Ovary (tissue), 7 donors: ENCODE measurements at regions not wholly inside any gene's neighbourhood (a gene's known extent, or its start where the extent isn't known, plus 50 kb on each side); places are given as distances from the start of the nearest gene placed in this dataset.
"Not testable (repeated sequence)": the region's sequence is repeated elsewhere in the genome, so short reads cannot be mapped to it uniquely, and the experiment has no call there.

ENCODE experiments used
- DNase-seq, 5 donors: peaks; one replicate each; pipeline ENCODE4 v3.0.0-alpha.2; 2019 to 2020
- H3K27ac ChIP-seq, 2 donors: fragments of 200-600 bp; one replicate each; pipeline versions ENCODE4 v1.5.1 to v1.8.0; 2019 to 2022
- H3K27me3 ChIP-seq: fragments of 200-600 bp; one replicate; pipeline ENCODE4 v1.8.0; 2022
- H3K36me3 ChIP-seq: fragments of 200-600 bp; sonication (generic); one replicate; pipeline ENCODE4 v1.5.1; 2019
- H3K4me1 ChIP-seq: one replicate; pipeline ENCODE4 v1.8.1; 2013; ENCODE audit warnings: mild to moderate bottlenecking, moderate library complexity; ENCODE audit not compliant: insufficient read depth
- H3K4me3 ChIP-seq: fragments of 200-600 bp; sonication (generic); one replicate; pipeline ENCODE4 v1.5.1; 2017
- H3K9me3 ChIP-seq, 2 donors: fragments of 200-600 bp in 1 of 2; sonication (generic) in 1 of 2; one replicate each; pipeline versions ENCODE4 v1.5.1 to v1.8.1; 2013 to 2019; ENCODE audit warnings: mild to moderate bottlenecking in 1 of 2, moderate library complexity in 1 of 2
- EP300 ChIP-seq: sonication (generic); formaldehyde crosslinking; IDR thresholded peaks from one replicate; pipeline ENCODE4 v1.6.1; 2017; ENCODE audit warnings: antibody characterized with exemption
- POLR2A ChIP-seq: fragments of 450-650 bp; IDR thresholded peaks from one replicate; pipeline ENCODE4 v1.6.1; 2017; ENCODE audit warnings: antibody characterized with exemption, mild to moderate bottlenecking, moderate library complexity
- WGBS, 3 donors: extraction: QIAGEN DNeasy Blood & Tissue Kit in 1 of 3; methylation state at CpG; one replicate each; pipeline versions ENCODE4 v1.1.5 to v1.1.7; 2013 to 2017; 5-methylcytosine and 5-hydroxymethylcytosine counted together
- intact Hi-C, 4 donors: fragments of 100-400 bp; cut with DNase I; formaldehyde crosslinking; loops; one replicate each; pipeline versions ENCODE4 v1.11.0 to v1.15.1; 2022 to 2023
- TF ChIP-seq, protein P1 (sequence below), 3 donors: fragments of 450-650 bp in 2 of 3; fragments of 200-600 bp in 1 of 3; IDR thresholded peaks; one replicate each; pipeline versions ENCODE4 v1.5.1 to v1.8.0; 2016 to 2022; ENCODE audit warnings: antibody characterized with exemption in 3 of 3, mild to moderate bottlenecking in 1 of 3
- donor health status: DM: no; HTN: no; CAD: no; lungs with moderate emphysema.
- donor health status: DM: no; HTN: no; CAD: no.
- donor health status: Bipolar disorder and iron deficiency.
- donor health status: DM: no; HTN: no; CAD: no.
- donor health status: DM: yes; HTN: yes; CAD: no.

DNA sequence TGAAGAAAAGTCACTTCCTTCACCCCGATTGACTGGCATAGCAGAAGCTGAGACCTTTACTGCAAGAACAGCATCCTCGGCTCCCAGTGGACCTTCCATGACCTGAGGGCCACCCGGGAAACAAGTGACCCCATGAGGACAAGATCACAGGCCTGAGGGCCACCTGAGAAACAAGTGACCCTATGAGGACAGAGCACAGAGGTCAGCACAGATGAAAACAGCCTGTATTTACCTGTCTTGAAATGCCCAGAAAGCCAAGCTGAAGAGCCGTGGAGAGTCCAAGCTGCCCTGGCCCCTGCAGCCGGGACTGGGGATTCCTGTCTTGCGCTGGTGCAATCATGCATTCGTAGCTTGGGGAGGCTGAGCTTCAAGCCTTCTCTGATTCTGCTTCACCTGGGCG lies 114.2 kb upstream of the SPACA7 start:
- intact Hi-C loops, result no loop called here
- TF ChIP-seq, protein P1, sequence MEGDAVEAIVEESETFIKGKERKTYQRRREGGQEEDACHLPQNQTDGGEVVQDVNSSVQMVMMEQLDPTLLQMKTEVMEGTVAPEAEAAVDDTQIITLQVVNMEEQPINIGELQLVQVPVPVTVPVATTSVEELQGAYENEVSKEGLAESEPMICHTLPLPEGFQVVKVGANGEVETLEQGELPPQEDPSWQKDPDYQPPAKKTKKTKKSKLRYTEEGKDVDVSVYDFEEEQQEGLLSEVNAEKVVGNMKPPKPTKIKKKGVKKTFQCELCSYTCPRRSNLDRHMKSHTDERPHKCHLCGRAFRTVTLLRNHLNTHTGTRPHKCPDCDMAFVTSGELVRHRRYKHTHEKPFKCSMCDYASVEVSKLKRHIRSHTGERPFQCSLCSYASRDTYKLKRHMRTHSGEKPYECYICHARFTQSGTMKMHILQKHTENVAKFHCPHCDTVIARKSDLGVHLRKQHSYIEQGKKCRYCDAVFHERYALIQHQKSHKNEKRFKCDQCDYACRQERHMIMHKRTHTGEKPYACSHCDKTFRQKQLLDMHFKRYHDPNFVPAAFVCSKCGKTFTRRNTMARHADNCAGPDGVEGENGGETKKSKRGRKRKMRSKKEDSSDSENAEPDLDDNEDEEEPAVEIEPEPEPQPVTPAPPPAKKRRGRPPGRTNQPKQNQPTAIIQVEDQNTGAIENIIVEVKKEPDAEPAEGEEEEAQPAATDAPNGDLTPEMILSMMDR (IDR thresholded peaks at IDR 0.05), result no peak
- TF ChIP-seq POLR2A (no peak), EP300 (no peak)
- no peaks in the 10 kb centered on the region for H3K4me1 ChIP-seq
- no peak overlapping the region for H3K4me3 ChIP-seq
- no peaks in the 10 kb centered on the region for H3K36me3 ChIP-seq
- DNase-seq, result no peak
- no peaks in the 10 kb centered on the region for H3K9me3 ChIP-seq
- no peaks in the 10 kb centered on the region for H3K27me3 ChIP-seq
- 78 to 85% (median 82%) methylated on average over 8 of the region's 8 CpGs for WGBS, 3 donors
- H3K27ac ChIP-seq, result no peak overlapping the region

DNA sequence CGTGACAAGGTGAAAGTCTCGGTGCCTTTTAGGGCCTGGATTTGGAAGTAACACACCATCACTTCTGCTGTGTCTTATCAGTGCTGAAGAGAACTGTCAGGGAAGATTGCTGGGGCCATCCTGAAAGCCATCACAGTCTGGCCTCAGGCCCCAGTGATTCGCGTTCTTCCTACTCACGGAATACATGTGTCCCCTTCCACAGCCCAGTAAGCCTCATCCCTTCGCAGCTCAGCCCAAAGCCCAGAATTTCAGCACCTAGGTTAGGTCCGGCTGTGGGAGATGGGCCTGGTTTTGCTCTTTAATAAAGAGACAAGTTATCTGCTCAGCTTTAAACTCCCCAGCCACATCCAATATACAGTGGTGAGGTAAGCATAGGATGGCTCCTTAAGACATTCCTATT lies 113.0 kb upstream of the SPACA7 start:
- H3K27me3 ChIP-seq, result no peaks in the 10 kb centered on the region
- H3K4me3 ChIP-seq, result no peak overlapping the region
- no peak overlapping the region for H3K27ac ChIP-seq
- no peaks in the 10 kb centered on the region for H3K9me3 ChIP-seq
- WGBS, 3 donors, result 66 to 86% (median 78%) methylated on average over 7 of the region's 7 CpGs
- no peaks in the 10 kb centered on the region for H3K36me3 ChIP-seq
- intact Hi-C loops, result no loop called here
- DNase-seq, result no peak
- TF ChIP-seq, protein P1 (IDR thresholded peaks at IDR 0.05), result no peak
- TF ChIP-seq EP300, result no peak
- no peak for TF ChIP-seq POLR2A
- H3K4me1 ChIP-seq, result no peaks in the 10 kb centered on the region

DNA sequence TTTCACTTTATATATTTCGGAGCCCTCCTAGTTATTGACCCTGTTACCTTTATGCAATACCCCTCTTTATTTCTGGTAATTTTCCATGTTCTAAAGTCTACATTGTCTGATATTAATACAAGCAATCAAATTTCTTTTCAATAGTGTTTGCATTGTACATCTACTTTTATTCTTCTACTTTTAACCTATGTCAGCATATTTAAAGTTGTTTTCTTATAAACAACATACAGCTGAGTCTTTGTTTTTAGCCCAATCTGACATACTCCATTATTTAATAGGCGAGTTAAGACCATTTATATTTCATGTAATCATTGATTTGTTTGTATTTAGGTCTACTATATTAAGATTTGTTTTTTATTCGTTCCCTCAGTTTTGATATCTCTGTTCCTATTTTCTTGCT lies 108.5 kb upstream of the SPACA7 start:
- Histone ChIP-seq H3K36me3 (no peaks in the 10 kb centered on the region), H3K4me1 (no peaks in the 10 kb centered on the region), H3K9me3 (no peaks in the 10 kb centered on the region), H3K4me3 (no peak overlapping the region), H3K27me3 (no peaks in the 10 kb centered on the region), H3K27ac (no peak overlapping the region)
- DNase-seq, result no peak
- TF ChIP-seq, protein P1 (IDR thresholded peaks at IDR 0.05), result no peak
- TF ChIP-seq POLR2A (no peak), EP300 (no peak)
- 66 to 78% (median 66%) methylated on average over 3 of the region's 3 CpGs for WGBS, 3 donors
- intact Hi-C loops, result no loop called here

- H3K9me3 ChIP-seq, result no peaks in the 10 kb centered on the region
- 46 to 57% (median 53%) methylated on average over 2 of the region's 2 CpGs for WGBS, 3 donors
- intact Hi-C loops, result no loop called here
- H3K27ac ChIP-seq, result no peak overlapping the region
- DNase-seq, result no peak
- no peaks in the 10 kb centered on the region for H3K27me3 ChIP-seq
- no peaks in the 10 kb centered on the region for H3K4me1 ChIP-seq
- H3K36me3 ChIP-seq, result no peaks in the 10 kb centered on the region
- TF ChIP-seq EP300 (no peak), POLR2A (no peak)
- TF ChIP-seq, protein P1 (IDR thresholded peaks at IDR 0.05), result no peak
- no peak overlapping the region for H3K4me3 ChIP-seq
These were observed 105.2 kb upstream of the SPACA7 start for GRCh38 chr13:112270951-112271350.

GRCh38 chr13:112286733-112287132 lies 89.4 kb upstream of the SPACA7 start:
- H3K27me3 ChIP-seq, H3K9me3 ChIP-seq, H3K4me1 ChIP-seq, intact Hi-C loops, DNase-seq, H3K4me3 ChIP-seq, H3K36me3 ChIP-seq, H3K27ac ChIP-seq: not testable (repeated sequence)
